GM23338 (cell line): ENCODE measurements at regions not wholly inside any gene's neighbourhood (a gene's known extent, or its start where the extent isn't known, plus 50 kb on each side); places are given as distances from the start of the nearest gene placed in this dataset.

Experiments
- ATAC-seq: fragments of 200-7000 bp; cut with Tn5 transposase; 3 replicates; pipeline ENCODE4 v1.9.1; 2020
- DNase-seq: peaks from one replicate; pipeline ENCODE4 v3.0.0-alpha.2; 2015; ENCODE audit warnings: low spot score
- H2AFZ ChIP-seq: fragments of 200-600 bp; sonication (generic); 2 replicates; pipeline ENCODE4 v1.8.0; 2016; ENCODE audit warnings: antibody characterized with exemption, mild to moderate bottlenecking, moderate library complexity
- H3F3A ChIP-seq: fragments of 200-600 bp; sonication (generic); replicated peaks from 2 replicates; pipeline ENCODE4 v1.8.0; 2017; ENCODE audit warnings: antibody characterized with exemption, mixed run types, low read depth
- H3K27ac ChIP-seq: fragments of 200-600 bp; sonication (generic); 2 replicates; pipeline ENCODE4 v1.6.1; 2016; ENCODE audit warnings: low read depth
- H3K27me3 ChIP-seq: fragments of 200-600 bp; sonication (generic); 2 replicates; pipeline ENCODE4 v1.8.0; 2016; ENCODE audit warnings: mild to moderate bottlenecking, mixed run types, moderate library complexity; ENCODE audit not compliant: insufficient read depth
- H3K36me3 ChIP-seq: fragments of 200-600 bp; sonication (generic); 2 replicates; pipeline ENCODE4 v1.8.0; 2016; ENCODE audit warnings: mild to moderate bottlenecking; ENCODE audit not compliant: insufficient read depth
- H3K4me1 ChIP-seq: fragments of 200-600 bp; sonication (generic); 2 replicates; pipeline ENCODE4 v1.8.0; 2016; ENCODE audit warnings: mild to moderate bottlenecking, moderate library complexity; ENCODE audit not compliant: insufficient read depth
- H3K4me2 ChIP-seq: fragments of 200-600 bp; sonication (generic); 2 replicates; pipeline ENCODE4 v1.7.1; 2017; ENCODE audit warnings: mixed run types
- H3K4me3 ChIP-seq: fragments of 200-600 bp; sonication (generic); 2 replicates; pipeline ENCODE4 v1.6.1; 2016; ENCODE audit warnings: mixed run types
- H3K79me2 ChIP-seq: fragments of 200-600 bp; sonication (generic); replicated peaks from 2 replicates; pipeline ENCODE4 v1.8.0; 2017; ENCODE audit warnings: mild to moderate bottlenecking; ENCODE audit not compliant: insufficient read depth
- H3K9me2 ChIP-seq: fragments of 200-600 bp; sonication (generic); 2 replicates; pipeline ENCODE4 v1.8.0; 2017; ENCODE audit not compliant: insufficient read depth
- H4K20me1 ChIP-seq: fragments of 200-600 bp; sonication (generic); replicated peaks from 2 replicates; pipeline ENCODE4 v1.8.0; 2017; ENCODE audit warnings: mild to moderate bottlenecking; ENCODE audit not compliant: insufficient read depth
- H3K27ac Mint-ChIP-seq: 2 replicates; pipeline ENCODE4 v1.8.0; 2020; ENCODE audit warnings: inconsistent platforms, mild to moderate bottlenecking, moderate library complexity, mixed read lengths
- H3K27me3 Mint-ChIP-seq: 3 replicates; pipeline ENCODE4 v1.8.0; 2022; ENCODE audit warnings: low read depth, mild to moderate bottlenecking, moderate library complexity, mixed read lengths, inconsistent platforms; ENCODE audit not compliant: insufficient read depth, poor library complexity
- H3K36me3 Mint-ChIP-seq: 3 replicates; pipeline ENCODE4 v1.8.0; 2021; ENCODE audit warnings: low read depth, mild to moderate bottlenecking, inconsistent platforms, moderate library complexity, mixed read lengths
- H3K4me1 Mint-ChIP-seq: 3 replicates; pipeline ENCODE4 v1.8.0; 2020; ENCODE audit warnings: mild to moderate bottlenecking, inconsistent platforms, mixed read lengths
- H3K4me3 Mint-ChIP-seq: 3 replicates; pipeline ENCODE4 v1.8.0; 2021; ENCODE audit warnings: moderate library complexity, mild to moderate bottlenecking, inconsistent platforms, mixed read lengths
- H3K9me3 Mint-ChIP-seq: 3 replicates; pipeline ENCODE4 v1.8.0; 2020; ENCODE audit warnings: moderate library complexity, mild to moderate bottlenecking, inconsistent platforms, mixed read lengths
- CREB1 ChIP-seq: fragments of 250-450 bp; sonication (Bioruptor Pico); IDR thresholded peaks from 2 replicates; pipeline ENCODE4 v1.5.0; 2020; ENCODE audit warnings: low read depth, mild to moderate bottlenecking, moderate library complexity
- ETS1 ChIP-seq: IDR thresholded peaks from 2 replicates; pipeline ENCODE4 v1.6.1; 2016; ENCODE audit warnings: antibody characterized with exemption
- EZH2 ChIP-seq: fragments of 200-600 bp; sonication (generic); IDR thresholded peaks from one replicate; pipeline ENCODE4 v1.8.0; 2017; ENCODE audit warnings: antibody characterized with exemption, mild to moderate bottlenecking, low read depth; ENCODE audit not compliant: unreplicated experiment
- JUNB ChIP-seq: IDR thresholded peaks from one replicate; pipeline ENCODE4 v1.6.1; 2016; ENCODE audit warnings: antibody characterized with exemption; ENCODE audit not compliant: unreplicated experiment
- NANOG ChIP-seq: IDR thresholded peaks from 2 replicates; pipeline ENCODE4 v1.6.1; 2016; ENCODE audit warnings: antibody characterized with exemption, borderline replicate concordance
- POLR2AphosphoS5 ChIP-seq: IDR thresholded peaks from 2 replicates; pipeline ENCODE4 v1.6.1; 2016; ENCODE audit warnings: antibody characterized with exemption, low read depth
- REST ChIP-seq: IDR thresholded peaks from one replicate; pipeline ENCODE4 v1.6.1; 2018; ENCODE audit warnings: antibody characterized with exemption; ENCODE audit not compliant: unreplicated experiment
- STAT1 ChIP-seq: IDR thresholded peaks from one replicate; pipeline ENCODE4 v1.6.1; 2016; ENCODE audit warnings: antibody characterized with exemption; ENCODE audit not compliant: unreplicated experiment
- ZNF114 ChIP-seq: fragments of 250-450 bp; sonication (Bioruptor Pico); IDR thresholded peaks from 2 replicates; pipeline ENCODE4 v1.5.0; 2020; ENCODE audit warnings: mild to moderate bottlenecking, moderate library complexity
- ZNF331 ChIP-seq: fragments of 250-450 bp; sonication (Bioruptor Pico); IDR thresholded peaks from 2 replicates; pipeline ENCODE4 v1.5.0; 2020; ENCODE audit warnings: low read depth, mild to moderate bottlenecking, moderate library complexity
- TF ChIP-seq, protein P1 (sequence below), 2 experiments: fragments of 200-600 bp in 1 of 2; sonication (generic) in 1 of 2; conservative IDR thresholded peaks; 2 replicates each; pipeline versions ENCODE4 v1.5.1 to v1.6.1; 2016 to 2017; ENCODE audit warnings: antibody characterized with exemption in 2 of 2, low read depth in 2 of 2, mild to moderate bottlenecking in 2 of 2, moderate library complexity in 1 of 2

DNA sequence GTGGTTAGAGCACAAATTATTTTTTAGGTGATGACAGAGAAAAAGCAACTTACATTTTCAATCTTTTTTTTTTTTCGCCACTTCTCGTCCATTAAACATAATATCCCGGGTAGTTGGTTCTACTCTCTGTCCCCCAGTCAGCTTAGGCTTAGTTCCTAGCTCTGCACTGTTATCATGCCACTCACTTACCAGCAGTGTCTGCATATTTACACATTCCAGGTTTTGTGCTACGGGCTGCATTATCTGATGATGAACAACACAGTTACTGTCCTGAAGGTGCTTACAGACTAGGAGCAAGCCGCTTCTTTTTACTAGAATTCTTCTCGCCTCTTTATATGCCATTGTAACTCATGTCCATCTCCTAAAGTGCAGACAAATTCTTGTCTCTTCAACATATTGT lies 121.8 kb upstream of the NPVF start (continued):
- TF ChIP-seq, protein P1, sequence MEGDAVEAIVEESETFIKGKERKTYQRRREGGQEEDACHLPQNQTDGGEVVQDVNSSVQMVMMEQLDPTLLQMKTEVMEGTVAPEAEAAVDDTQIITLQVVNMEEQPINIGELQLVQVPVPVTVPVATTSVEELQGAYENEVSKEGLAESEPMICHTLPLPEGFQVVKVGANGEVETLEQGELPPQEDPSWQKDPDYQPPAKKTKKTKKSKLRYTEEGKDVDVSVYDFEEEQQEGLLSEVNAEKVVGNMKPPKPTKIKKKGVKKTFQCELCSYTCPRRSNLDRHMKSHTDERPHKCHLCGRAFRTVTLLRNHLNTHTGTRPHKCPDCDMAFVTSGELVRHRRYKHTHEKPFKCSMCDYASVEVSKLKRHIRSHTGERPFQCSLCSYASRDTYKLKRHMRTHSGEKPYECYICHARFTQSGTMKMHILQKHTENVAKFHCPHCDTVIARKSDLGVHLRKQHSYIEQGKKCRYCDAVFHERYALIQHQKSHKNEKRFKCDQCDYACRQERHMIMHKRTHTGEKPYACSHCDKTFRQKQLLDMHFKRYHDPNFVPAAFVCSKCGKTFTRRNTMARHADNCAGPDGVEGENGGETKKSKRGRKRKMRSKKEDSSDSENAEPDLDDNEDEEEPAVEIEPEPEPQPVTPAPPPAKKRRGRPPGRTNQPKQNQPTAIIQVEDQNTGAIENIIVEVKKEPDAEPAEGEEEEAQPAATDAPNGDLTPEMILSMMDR (conservative IDR thresholded peaks at IDR 0.05; ENCODE audit: low read depth in 2 of 2): no peak
- no peak for TF ChIP-seq JUNB
- no peak for TF ChIP-seq ZNF331
- TF ChIP-seq REST: no peak
- TF ChIP-seq ETS1: no peak
- no peak for TF ChIP-seq EZH2
- TF ChIP-seq POLR2AphosphoS5: no peak
- TF ChIP-seq NANOG: no peak
- no peak for TF ChIP-seq ZNF114 (CRISPR knock-in tag)
- TF ChIP-seq STAT1: no peak
- no peak for TF ChIP-seq CREB1 (CRISPR knock-in tag)

- H3K36me3 ChIP-seq: no peaks in the 10 kb centered on the region
- H3K9me2 ChIP-seq: peaks cover 10% of the 10 kb centered on the region; the same call in 1 of the 2 replicates
- Mint-ChIP-seq H3K9me3 (no peaks in the 10 kb centered on the region), H3K36me3 (no peaks in the 10 kb centered on the region), H3K4me1 (peaks cover 4% of the 10 kb centered on the region; the same call in 2 of the 3 replicates), H3K4me3 (no peak overlapping the region), H3K27ac (no peak overlapping the region), H3K27me3 (no peaks in the 10 kb centered on the region)
- H3K79me2 ChIP-seq: no peaks in the 10 kb centered on the region
- TF ChIP-seq REST: no peak
- TF ChIP-seq JUNB: no peak
- TF ChIP-seq ZNF331: no peak
- TF ChIP-seq, protein P1 (conservative IDR thresholded peaks at IDR 0.05; ENCODE audit: low read depth in 2 of 2): no peak
- no peak for TF ChIP-seq CREB1 (CRISPR knock-in tag)
- no peak overlapping the region for H3K4me3 ChIP-seq
- no peaks in the 10 kb centered on the region for H3K27me3 ChIP-seq
- no peak overlapping the region for H3K27ac ChIP-seq
- no peaks in the 10 kb centered on the region for H3F3A ChIP-seq
- no peak for ATAC-seq
- H2AFZ ChIP-seq: no peak overlapping the region
- no peak overlapping the region for H3K4me2 ChIP-seq
- H4K20me1 ChIP-seq: no peaks in the 10 kb centered on the region
- DNase-seq: no peak
- no peaks in the 10 kb centered on the region for H3K4me1 ChIP-seq
Observed at GRCh38 chr7:25351761-25352160, 123.5 kb upstream of the NPVF start.
